ENCODE measurements at regions not wholly inside any gene's neighbourhood (a gene's known extent, or its start where the extent isn't known, plus 50 kb on each side); places are given as distances from the start of the nearest gene placed in this dataset.

GRCh38 chr1:63046539-63046938 is 262.6 kb downstream of the ATG4C start:
- H3K27ac ChIP-seq (replicated peaks), result no peak overlapping the region
- no peak overlapping the region for H3K4me3 ChIP-seq (replicated peaks; ENCODE audit: insufficient read depth, low read length)
- TF ChIP-seq GABPA (IDR thresholded peaks at IDR 0.05; ENCODE audit: low read depth) (no peak), SPI1 (IDR thresholded peaks at IDR 0.05; ENCODE audit: borderline replicate concordance, low read depth) (no peak), REST (IDR thresholded peaks at IDR 0.05; ENCODE audit: insufficient replicate concordance, low read depth) (no peak), CTCF (IDR thresholded peaks at IDR 0.05; ENCODE audit: insufficient read depth, low read length) (no peak), POLR2AphosphoS5 (IDR thresholded peaks at IDR 0.05; ENCODE audit: low read depth) (no peak)
- DNase-seq (ENCODE audit: low read depth in 1 of 2, low spot score in 1 of 2), result no peak
- H3K27me3 ChIP-seq (ENCODE audit: insufficient read depth, poor library complexity, severe bottlenecking), result no peaks in the 10 kb centered on the region

- no peak overlapping the region for H3K27ac ChIP-seq (replicated peaks)
- H3K27me3 ChIP-seq (ENCODE audit: insufficient read depth, poor library complexity, severe bottlenecking), result no peaks in the 10 kb centered on the region
- no peak for DNase-seq (ENCODE audit: low read depth in 1 of 2, low spot score in 1 of 2)
- TF ChIP-seq GABPA (IDR thresholded peaks at IDR 0.05; ENCODE audit: low read depth) (no peak), CTCF (IDR thresholded peaks at IDR 0.05; ENCODE audit: insufficient read depth, low read length) (no peak), REST (IDR thresholded peaks at IDR 0.05; ENCODE audit: insufficient replicate concordance, low read depth) (no peak), SPI1 (IDR thresholded peaks at IDR 0.05; ENCODE audit: borderline replicate concordance, low read depth) (no peak), POLR2AphosphoS5 (IDR thresholded peaks at IDR 0.05; ENCODE audit: low read depth) (no peak)
- no peak overlapping the region for H3K4me3 ChIP-seq (replicated peaks; ENCODE audit: insufficient read depth, low read length)
These were observed 265.2 kb downstream of the ATG4C start for GRCh38 chr1:63049135-63049534.

- TF ChIP-seq SPI1 (IDR thresholded peaks at IDR 0.05; ENCODE audit: borderline replicate concordance, low read depth) (no peak), GABPA (IDR thresholded peaks at IDR 0.05; ENCODE audit: low read depth) (no peak), POLR2AphosphoS5 (IDR thresholded peaks at IDR 0.05; ENCODE audit: low read depth) (no peak), CTCF (IDR thresholded peaks at IDR 0.05; ENCODE audit: insufficient read depth, low read length) (no peak), REST (IDR thresholded peaks at IDR 0.05; ENCODE audit: insufficient replicate concordance, low read depth) (no peak)
- Histone ChIP-seq H3K27ac (replicated peaks) (no peak overlapping the region), H3K4me3 (replicated peaks; ENCODE audit: insufficient read depth, low read length) (no peak overlapping the region), H3K27me3 (ENCODE audit: insufficient read depth, poor library complexity, severe bottlenecking) (no peaks in the 10 kb centered on the region)
- no peak for DNase-seq (ENCODE audit: low read depth in 1 of 2, low spot score in 1 of 2)
These were observed 267.4 kb downstream of the ATG4C start for GRCh38 chr1:63051356-63051755.
